HEK293T (cell line): ENCODE measurements at regions not wholly inside any gene's neighbourhood (a gene's known extent, or its start where the extent isn't known, plus 50 kb on each side); places are given as distances from the start of the nearest gene placed in this dataset.

Source experiments
- CTCF ChIA-PET: fragments of 350-600 bp; formaldehyde crosslinking; extraction: SDS; loops from one replicate; lab custom pipeline; 2021; ENCODE audit warnings: antibody characterized with exemption, inconsistent platforms; lab: Yijun Ruan, JAX
- POLR2A ChIA-PET: fragments of 350-600 bp; formaldehyde crosslinking; extraction: SDS; loops from one replicate; lab custom pipeline; 2020; ENCODE audit warnings: antibody characterized with exemption, inconsistent platforms; lab: Yijun Ruan, JAX
- DNase-seq: peaks from one replicate; pipeline ENCODE4 v3.0.0; 2012; ENCODE audit warnings: mixed read lengths; ENCODE audit errors: extremely low spot score
- ARNT ChIP-seq: fragments of 450-650 bp; IDR thresholded peaks from 2 replicates; pipeline ENCODE4 v1.6.1; 2017; ENCODE audit warnings: mild to moderate bottlenecking
- BHLHE40 ChIP-seq: fragments of 450-650 bp; IDR thresholded peaks from 2 replicates; pipeline ENCODE4 v1.6.1; 2016; ENCODE audit warnings: mild to moderate bottlenecking, moderate library complexity, borderline replicate concordance
- CTBP1 ChIP-seq: fragments of 450-650 bp; IDR thresholded peaks from 2 replicates; pipeline ENCODE4 v1.6.1; 2016; ENCODE audit warnings: borderline replicate concordance
- ELF4 ChIP-seq: fragments of 450-650 bp; IDR thresholded peaks from 2 replicates; pipeline ENCODE4 v1.6.1; 2017; ENCODE audit warnings: antibody characterized with exemption
- FOXA1 ChIP-seq: fragments of 450-650 bp; IDR thresholded peaks from 2 replicates; pipeline ENCODE4 v1.6.1; 2016; ENCODE audit warnings: mild to moderate bottlenecking
- FOXK2 ChIP-seq: fragments of 450-650 bp; IDR thresholded peaks from 2 replicates; pipeline ENCODE4 v1.6.1; 2016; ENCODE audit warnings: mild to moderate bottlenecking
- FOXM1 ChIP-seq: fragments of 450-650 bp; IDR thresholded peaks from 2 replicates; pipeline ENCODE4 v1.6.1; 2017; ENCODE audit warnings: mild to moderate bottlenecking, borderline replicate concordance
- HDGF ChIP-seq: fragments of 450-650 bp; IDR thresholded peaks from 2 replicates; pipeline ENCODE4 v1.6.1; 2017; ENCODE audit warnings: antibody characterized with exemption, borderline replicate concordance
- L3MBTL2 ChIP-seq: fragments of 450-650 bp; conservative IDR thresholded peaks from 2 replicates; pipeline ENCODE4 v1.6.1; 2016; ENCODE audit warnings: mild to moderate bottlenecking
- LEF1 ChIP-seq: fragments of 450-650 bp; IDR thresholded peaks from 2 replicates; pipeline ENCODE4 v1.6.1; 2017; ENCODE audit warnings: mild to moderate bottlenecking, borderline replicate concordance
- NFRKB ChIP-seq: fragments of 450-650 bp; IDR thresholded peaks from 2 replicates; pipeline ENCODE4 v1.6.1; 2016; ENCODE audit warnings: mild to moderate bottlenecking, moderate library complexity
- SP1 ChIP-seq: fragments of 450-650 bp; IDR thresholded peaks from 2 replicates; pipeline ENCODE4 v1.6.1; 2017
- SUZ12 ChIP-seq: fragments of 450-650 bp; IDR thresholded peaks from 2 replicates; pipeline ENCODE4 v1.6.1; 2016; ENCODE audit warnings: mild to moderate bottlenecking
- TARDBP ChIP-seq: fragments of 450-650 bp; IDR thresholded peaks from 2 replicates; pipeline ENCODE4 v1.6.1; 2016
- ZNF384 ChIP-seq: fragments of 450-650 bp; IDR thresholded peaks from 2 replicates; pipeline ENCODE4 v1.6.1; 2016
- TF ChIP-seq, protein P1 (sequence below): fragments of 450-650 bp; IDR thresholded peaks from 2 replicates; pipeline ENCODE4 v1.6.1; 2016

DNA sequence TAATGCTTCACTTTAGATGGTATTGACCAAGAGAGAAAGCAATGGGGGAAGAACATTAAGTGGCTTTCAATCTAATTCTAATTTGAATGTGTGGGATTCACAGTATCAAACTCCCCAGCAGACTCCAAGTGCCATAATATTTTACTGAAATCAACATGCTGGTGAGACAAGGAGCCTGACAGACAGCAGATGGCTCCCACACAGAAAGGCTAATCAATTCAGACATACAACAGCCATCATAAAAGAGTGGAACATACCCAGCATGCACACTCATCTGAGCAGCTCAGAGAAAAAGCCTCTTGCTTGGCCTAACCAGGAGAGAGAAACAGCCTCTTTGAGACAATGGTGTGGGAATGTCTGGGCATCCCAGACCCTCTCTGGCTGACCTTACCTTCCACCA is 186.5 kb upstream of the SKOR2 start:
- POLR2A ChIA-PET: no interaction called here
- TF ChIP-seq FOXK2 (no peak), L3MBTL2 (no peak), ELF4 (no peak), FOXM1 (no peak), NFRKB (no peak), TARDBP (no peak), CTBP1 (no peak), BHLHE40 (no peak), FOXA1 (no peak), SP1 (no peak), ZNF384 (no peak), SUZ12 (no peak)
- TF ChIP-seq, protein P1, sequence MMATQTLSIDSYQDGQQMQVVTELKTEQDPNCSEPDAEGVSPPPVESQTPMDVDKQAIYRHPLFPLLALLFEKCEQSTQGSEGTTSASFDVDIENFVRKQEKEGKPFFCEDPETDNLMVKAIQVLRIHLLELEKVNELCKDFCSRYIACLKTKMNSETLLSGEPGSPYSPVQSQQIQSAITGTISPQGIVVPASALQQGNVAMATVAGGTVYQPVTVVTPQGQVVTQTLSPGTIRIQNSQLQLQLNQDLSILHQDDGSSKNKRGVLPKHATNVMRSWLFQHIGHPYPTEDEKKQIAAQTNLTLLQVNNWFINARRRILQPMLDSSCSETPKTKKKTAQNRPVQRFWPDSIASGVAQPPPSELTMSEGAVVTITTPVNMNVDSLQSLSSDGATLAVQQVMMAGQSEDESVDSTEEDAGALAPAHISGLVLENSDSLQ: no peak
- DNase-seq: no peak
- CTCF ChIA-PET: no interaction called here

DNA sequence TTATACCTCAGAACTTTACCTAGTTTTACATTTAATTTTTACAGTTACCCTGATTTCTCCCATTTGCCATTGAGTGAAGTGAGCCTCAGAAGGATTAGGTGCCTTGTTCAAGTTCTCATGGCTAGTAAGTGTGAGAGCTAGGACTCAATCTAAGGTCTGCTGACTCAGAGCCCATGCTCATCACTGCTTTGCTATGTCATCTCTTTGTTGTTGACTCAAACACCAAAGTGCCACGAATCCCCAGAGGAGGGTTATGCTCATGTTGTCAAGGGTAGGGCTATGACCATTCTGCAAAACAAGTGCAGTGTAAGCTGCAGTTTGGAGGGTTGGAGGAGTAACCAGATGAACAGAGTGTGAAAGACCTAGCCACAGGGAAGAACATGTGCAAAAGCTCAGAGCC is 185.4 kb upstream of the SKOR2 start:
- ChIA-PET CTCF (no interaction called here), POLR2A (no interaction called here)
- TF ChIP-seq NFRKB (no peak), L3MBTL2 (no peak), FOXA1 (no peak), FOXM1 (no peak), SUZ12 (no peak), ZNF384 (no peak), TARDBP (no peak), HDGF (no peak), CTBP1 (no peak), FOXK2 (no peak), LEF1 (no peak), SP1 (no peak), BHLHE40 (no peak), ELF4 (no peak), ARNT (no peak)
- TF ChIP-seq, protein P1: no peak
- DNase-seq: no peak

DNA sequence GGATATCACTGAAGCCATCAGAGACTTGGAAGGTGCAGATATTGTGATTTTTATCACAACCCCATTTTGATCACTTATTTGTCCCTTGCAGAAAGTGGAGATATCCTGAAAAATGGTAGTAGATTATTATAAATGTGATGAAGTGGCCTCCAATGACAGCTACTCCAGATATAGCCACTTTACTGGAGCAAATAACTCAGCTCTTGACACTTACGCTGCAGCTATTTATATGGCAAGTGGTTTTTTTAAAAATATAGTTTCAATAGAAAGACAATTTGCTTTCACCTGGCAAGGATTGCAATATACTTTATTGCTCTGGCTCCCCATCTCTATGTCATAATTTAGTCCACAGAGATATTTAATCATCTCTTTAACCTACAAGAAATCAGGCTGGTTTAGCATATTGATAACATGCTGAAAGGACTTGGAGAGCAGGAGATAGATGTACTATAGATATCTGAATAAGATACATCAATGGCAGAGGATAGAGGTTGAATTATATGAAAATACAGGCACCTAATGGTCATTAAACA is 182.8 kb upstream of the SKOR2 start:
- no peak for TF ChIP-seq TARDBP
- no peak for TF ChIP-seq ELF4
- no peak for TF ChIP-seq LEF1
- no peak for TF ChIP-seq ARNT
- TF ChIP-seq BHLHE40: no peak
- TF ChIP-seq FOXA1: no peak
- TF ChIP-seq NFRKB: no peak
- no peak for TF ChIP-seq L3MBTL2
- TF ChIP-seq ZNF384: no peak
- no peak for TF ChIP-seq SP1
- TF ChIP-seq, protein P1: no peak
- no peak for TF ChIP-seq CTBP1
- no peak for TF ChIP-seq HDGF
- no peak for TF ChIP-seq SUZ12
- no peak for TF ChIP-seq FOXK2
- no peak for DNase-seq
- CTCF ChIA-PET: interaction anchor here (0.5 kb wide), 1 partner anchor 145 kb away, joined by 5 read pairs; no protein-coding TSS in a partner anchor
- POLR2A ChIA-PET: no interaction called here

DNA sequence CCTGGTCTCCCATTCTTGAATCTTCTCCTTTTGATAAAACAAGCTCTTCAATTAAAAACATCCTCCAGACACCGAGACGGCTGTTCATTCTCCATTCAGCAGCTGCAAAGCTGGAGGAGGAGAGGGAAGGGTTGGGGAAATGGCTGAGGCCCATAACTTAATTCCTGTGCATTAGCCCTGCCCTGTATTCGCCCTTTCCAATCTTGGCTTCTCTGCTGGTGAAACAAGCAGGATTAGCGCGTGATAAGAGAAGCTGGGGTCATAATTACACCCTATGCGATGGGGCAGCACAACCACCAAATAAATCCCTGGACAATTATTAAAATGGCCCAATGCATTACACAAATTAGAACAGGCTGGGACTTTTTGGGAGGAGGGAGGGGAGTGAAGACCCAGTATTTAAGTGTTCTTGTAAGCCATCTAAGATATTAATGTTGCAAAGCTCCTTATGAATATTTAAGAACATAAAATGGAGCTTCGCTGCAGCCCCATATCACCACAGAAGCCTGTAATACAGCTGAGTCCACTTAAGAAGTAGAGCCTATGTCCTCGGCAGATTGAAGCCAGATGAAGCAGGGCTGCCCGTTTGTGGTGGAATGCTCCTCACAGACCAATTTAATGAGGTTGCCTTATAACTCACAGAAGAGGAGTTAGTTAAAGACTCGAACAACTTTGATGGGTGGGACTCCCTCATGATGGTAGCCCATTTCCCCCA is 176.6 kb upstream of the SKOR2 start:
- POLR2A ChIA-PET: no interaction called here
- no peak for DNase-seq
- TF ChIP-seq LEF1: no peak
- TF ChIP-seq TARDBP: no peak
- TF ChIP-seq ZNF384: no peak
- CTCF ChIA-PET: no interaction called here

DNA sequence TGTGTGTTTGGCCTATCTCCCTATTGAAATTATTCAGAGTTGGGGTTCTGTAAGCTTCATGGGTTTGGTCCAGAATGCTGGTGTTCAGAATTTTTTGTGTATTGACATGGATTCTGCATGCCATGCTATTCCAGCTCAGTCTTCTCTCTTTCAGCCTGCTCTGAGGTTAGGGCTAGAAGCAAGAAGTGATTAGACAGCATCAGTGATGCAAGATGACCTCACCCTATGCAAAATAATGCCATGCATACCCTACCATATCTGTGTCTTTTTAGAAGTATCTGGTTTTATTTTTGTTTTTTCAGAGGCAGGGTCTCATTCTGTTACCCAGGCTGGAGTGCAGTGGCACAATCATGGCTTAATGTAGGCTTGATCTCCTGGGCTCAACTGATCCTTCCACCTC is 175.6 kb upstream of the SKOR2 start:
- DNase-seq: no peak
- POLR2A ChIA-PET: no interaction called here
- CTCF ChIA-PET: no interaction called here
- TF ChIP-seq FOXM1: no peak
- no peak for TF ChIP-seq L3MBTL2
- TF ChIP-seq FOXK2: no peak
- TF ChIP-seq, protein P1: no peak
- TF ChIP-seq ELF4: no peak
- TF ChIP-seq LEF1: no peak
- TF ChIP-seq HDGF: no peak
- TF ChIP-seq NFRKB: no peak
- no peak for TF ChIP-seq TARDBP
- TF ChIP-seq SP1: no peak
- no peak for TF ChIP-seq ZNF384
- TF ChIP-seq FOXA1: no peak
- TF ChIP-seq SUZ12: no peak
- TF ChIP-seq ARNT: no peak
- TF ChIP-seq BHLHE40: no peak
- TF ChIP-seq CTBP1: no peak
